AG09319 (cell line): ENCODE measurements at regions not wholly inside any gene's neighbourhood (a gene's known extent, or its start where the extent isn't known, plus 50 kb on each side); places are given as distances from the start of the nearest gene placed in this dataset.

Experiments
- DNase-seq: peaks from one replicate; pipeline ENCODE4 v3.0.0-alpha.2; 2010; ENCODE audit warnings: low read depth; ENCODE audit errors: extremely low read depth
- CTCF ChIP-seq: IDR thresholded peaks from 2 replicates; pipeline ENCODE4 v1.5.1; 2011; ENCODE audit warnings: low read depth, mild to moderate bottlenecking, inconsistent platforms, low read length, moderate library complexity

DNA sequence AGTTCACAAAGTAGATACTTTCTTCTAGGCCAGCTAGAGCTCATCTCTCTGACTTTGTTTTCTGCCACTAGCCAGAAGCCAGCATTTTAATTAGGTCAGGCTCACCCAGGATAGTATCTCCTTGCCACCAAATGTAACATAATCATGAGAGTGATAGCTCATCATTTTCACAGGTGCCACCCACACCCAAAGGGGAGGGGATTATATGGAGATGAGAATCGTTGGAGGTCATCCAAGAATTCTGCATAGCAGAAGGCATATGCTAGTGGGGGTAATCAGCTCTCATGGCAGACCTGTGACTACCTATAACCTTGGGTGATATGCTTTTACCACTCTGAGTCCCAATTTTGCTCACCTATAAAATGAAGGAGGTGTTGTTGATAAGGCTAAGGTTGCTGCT is 523.0 kb downstream of the METTL15 start:
- TF ChIP-seq CTCF = no peak
- no peak for DNase-seq

GRCh38 chr11:28629235-28629634 is 521.0 kb downstream of the METTL15 start:
- TF ChIP-seq CTCF = no peak
- DNase-seq = no peak

GRCh38 chr11:28628412-28628811 is 520.2 kb downstream of the METTL15 start:
- no peak for DNase-seq
- TF ChIP-seq CTCF = no peak

DNA sequence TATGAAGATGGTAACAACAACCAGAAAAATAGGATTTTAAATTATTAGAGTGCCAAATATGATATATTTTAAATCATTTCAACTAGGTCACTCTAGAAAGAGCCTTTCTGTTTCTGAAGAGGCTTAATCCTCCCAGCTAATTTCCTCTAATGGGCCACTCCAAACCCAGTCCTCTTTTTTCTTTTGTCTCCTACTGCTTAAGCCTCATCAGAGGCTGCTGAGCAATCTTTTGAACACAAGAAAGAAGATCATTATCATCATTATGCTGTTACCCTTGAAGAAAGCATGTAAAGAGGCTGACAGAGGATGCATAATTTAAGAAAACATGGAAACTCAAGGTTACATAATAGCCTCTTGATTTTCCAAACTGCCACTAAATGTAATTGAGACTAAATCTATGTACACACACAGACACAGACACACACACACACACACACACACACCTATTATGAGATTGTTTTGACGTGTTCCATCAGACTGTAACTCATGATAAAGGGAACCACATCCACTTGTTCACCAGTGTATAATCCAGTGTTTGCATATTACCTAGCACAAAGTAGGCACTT is 519.6 kb downstream of the METTL15 start:
- DNase-seq = no peak
- no peak for TF ChIP-seq CTCF

DNA sequence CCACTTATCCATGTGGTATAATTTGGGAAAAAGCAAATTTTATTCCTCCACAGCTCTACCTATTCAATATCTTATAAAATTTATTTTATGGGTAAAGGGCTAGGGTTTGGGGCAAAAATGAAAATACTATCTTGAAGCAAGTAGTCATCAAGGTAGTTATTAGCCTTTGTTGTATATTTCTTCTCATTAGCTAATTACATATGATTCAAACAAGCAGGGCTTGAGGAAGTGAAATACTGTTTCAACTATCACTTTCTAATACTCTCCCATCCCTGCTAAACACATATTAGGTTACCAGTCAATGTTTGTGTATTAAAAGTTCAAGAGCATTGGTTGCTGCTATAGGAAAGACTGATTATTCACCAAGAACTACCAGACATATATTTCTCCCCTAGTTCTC is 517.3 kb downstream of the METTL15 start:
- TF ChIP-seq CTCF = no peak
- no peak for DNase-seq

- peak; percentile 25 for DNase-seq
- no peak for TF ChIP-seq CTCF
Measured at GRCh38 chr11:28621753-28622152, 513.6 kb downstream of the METTL15 start.

- no peak for TF ChIP-seq CTCF
- DNase-seq = no peak
Measured at GRCh38 chr11:28619846-28620540, 511.8 kb downstream of the METTL15 start.
